ENCODE measurements at regions not wholly inside any gene's neighbourhood (a gene's known extent, or its start where the extent isn't known, plus 50 kb on each side); places are given as distances from the start of the nearest gene placed in this dataset.
A peak's percentile ranks its signal among the peaks of the same experiment; 100 is the strongest.

- Mint-ChIP-seq H3K9me3 (no peaks in the 10 kb centered on the region), H3K4me3 (no peak overlapping the region), H3K27me3 (ENCODE audit: insufficient read depth) (no peaks in the 10 kb centered on the region; the same call in 1 of the 2 replicates), H3K36me3 (ENCODE audit: low read depth) (no peaks in the 10 kb centered on the region), H3K27ac (no peak overlapping the region), H3K4me1 (ENCODE audit: low read depth) (peaks cover 22% of the 10 kb centered on the region)
- no peak for DNase-seq
- no peak for TF ChIP-seq CTCF (IDR thresholded peaks at IDR 0.05)
Observed at GRCh38 chr5:8751971-8752370, 793.9 kb downstream of the SEMA5A start.

GRCh38 chr5:8752595-8752994, 793.3 kb downstream of the SEMA5A start:
- Mint-ChIP-seq H3K4me3 (no peak overlapping the region), H3K9me3 (no peaks in the 10 kb centered on the region), H3K27ac (no peak overlapping the region), H3K36me3 (ENCODE audit: low read depth) (no peaks in the 10 kb centered on the region), H3K27me3 (ENCODE audit: insufficient read depth) (no peaks in the 10 kb centered on the region; the same call in 1 of the 2 replicates), H3K4me1 (ENCODE audit: low read depth) (peaks cover 22% of the 10 kb centered on the region)
- TF ChIP-seq CTCF (IDR thresholded peaks at IDR 0.05), result peak; percentile 42; the same call in 1 of the 2 replicates
- no peak for DNase-seq

- no peak overlapping the region for H3K4me3 Mint-ChIP-seq
- no peak overlapping the region for H3K27ac Mint-ChIP-seq
- peaks cover 26% of the 10 kb centered on the region for H3K36me3 Mint-ChIP-seq (ENCODE audit: low read depth)
- no peaks in the 10 kb centered on the region; the same call in 1 of the 2 replicates for H3K27me3 Mint-ChIP-seq (ENCODE audit: insufficient read depth)
- TF ChIP-seq CTCF (IDR thresholded peaks at IDR 0.05), result peak; percentile 85
- DNase-seq, result peak; percentile 37
- H3K9me3 Mint-ChIP-seq, result peaks cover 14% of the 10 kb centered on the region
- peaks cover 14% of the 10 kb centered on the region; the same call in 1 of the 2 replicates for H3K4me1 Mint-ChIP-seq (ENCODE audit: low read depth)
Observed at GRCh38 chr5:8756498-8757084, 789.3 kb downstream of the SEMA5A start.

GRCh38 chr5:8765886-8766285, 780.0 kb downstream of the SEMA5A start:
- H3K27me3 Mint-ChIP-seq (ENCODE audit: insufficient read depth), result no peaks in the 10 kb centered on the region; the same call in 1 of the 2 replicates
- TF ChIP-seq CTCF (IDR thresholded peaks at IDR 0.05), result no peak
- H3K36me3 Mint-ChIP-seq (ENCODE audit: low read depth), result peaks cover 9% of the 10 kb centered on the region; the same call in 1 of the 2 replicates
- no peak overlapping the region for H3K27ac Mint-ChIP-seq
- no peak for DNase-seq
- no peaks in the 10 kb centered on the region; the same call in 1 of the 2 replicates for H3K9me3 Mint-ChIP-seq
- H3K4me1 Mint-ChIP-seq (ENCODE audit: low read depth), result no peaks in the 10 kb centered on the region
- no peak overlapping the region for H3K4me3 Mint-ChIP-seq

- no peak overlapping the region for H3K27ac Mint-ChIP-seq
- DNase-seq, result no peak
- H3K4me1 Mint-ChIP-seq (ENCODE audit: low read depth), result no peaks in the 10 kb centered on the region
- no peaks in the 10 kb centered on the region; the same call in 1 of the 2 replicates for H3K27me3 Mint-ChIP-seq (ENCODE audit: insufficient read depth)
- no peaks in the 10 kb centered on the region; the same call in 1 of the 2 replicates for H3K9me3 Mint-ChIP-seq
- peaks cover 3% of the 10 kb centered on the region; the same call in 1 of the 2 replicates for H3K36me3 Mint-ChIP-seq (ENCODE audit: low read depth)
- TF ChIP-seq CTCF (IDR thresholded peaks at IDR 0.05), result no peak
- H3K4me3 Mint-ChIP-seq, result no peak overlapping the region
Observed at GRCh38 chr5:8766448-8766847, 779.4 kb downstream of the SEMA5A start.
